ENCODE measurements at regions not wholly inside any gene's neighbourhood (a gene's known extent, or its start where the extent isn't known, plus 50 kb on each side); places are given as distances from the start of the nearest gene placed in this dataset.

- DNase-seq (ENCODE audit: low spot score), result no peak
These were observed 232.0 kb downstream of the KLF5 start for GRCh38 chr13:73290844-73291243.

- no peak for DNase-seq (ENCODE audit: low spot score)
These were observed 229.8 kb downstream of the KLF5 start for GRCh38 chr13:73288596-73288995.

GRCh38 chr13:73287831-73288230, 229.0 kb downstream of the KLF5 start:
- no peak for DNase-seq (ENCODE audit: low spot score)

GRCh38 chr13:73286942-73287620, 228.3 kb downstream of the KLF5 start:
- no peak for DNase-seq (ENCODE audit: low spot score)

GRCh38 chr13:73286177-73286576, 227.4 kb downstream of the KLF5 start:
- no peak for DNase-seq (ENCODE audit: low spot score)

GRCh38 chr13:73284081-73284874, 225.5 kb downstream of the KLF5 start:
- DNase-seq (ENCODE audit: low spot score), result no peak

GRCh38 chr13:73283636-73284035, 224.8 kb downstream of the KLF5 start:
- DNase-seq (ENCODE audit: low spot score), result no peak

GRCh38 chr13:73281746-73282145, 222.9 kb downstream of the KLF5 start:
- no peak for DNase-seq (ENCODE audit: low spot score)

- DNase-seq (ENCODE audit: low spot score), result no peak
These were observed 219.4 kb downstream of the KLF5 start for GRCh38 chr13:73278186-73278585.

GRCh38 chr13:73275163-73275562, 216.4 kb downstream of the KLF5 start:
- DNase-seq (ENCODE audit: low spot score), result no peak

- no peak for DNase-seq (ENCODE audit: low spot score)
These were observed 215.3 kb downstream of the KLF5 start for GRCh38 chr13:73274147-73274546.

- no peak for DNase-seq (ENCODE audit: low spot score)
These were observed 214.9 kb downstream of the KLF5 start for GRCh38 chr13:73273745-73274144.

- no peak for DNase-seq (ENCODE audit: low spot score)
These were observed 214.5 kb downstream of the KLF5 start for GRCh38 chr13:73273276-73273675.

- DNase-seq (ENCODE audit: low spot score), result no peak
These were observed 214.0 kb downstream of the KLF5 start for GRCh38 chr13:73272831-73273230.

- DNase-seq (ENCODE audit: low spot score), result no peak
These were observed 209.5 kb downstream of the KLF5 start for GRCh38 chr13:73268306-73268705.

- DNase-seq (ENCODE audit: low spot score), result no peak
These were observed 207.9 kb downstream of the KLF5 start for GRCh38 chr13:73266640-73267180.

GRCh38 chr13:73262862-73263627, 204.2 kb downstream of the KLF5 start:
- DNase-seq (ENCODE audit: low spot score), result no peak

- DNase-seq (ENCODE audit: low spot score), result no peak
These were observed 203.0 kb downstream of the KLF5 start for GRCh38 chr13:73261739-73262216.

GRCh38 chr13:73259061-73260017, 200.5 kb downstream of the KLF5 start:
- DNase-seq (ENCODE audit: low spot score), result peak; percentile 12

GRCh38 chr13:73258406-73258805, 199.6 kb downstream of the KLF5 start:
- DNase-seq (ENCODE audit: low spot score), result no peak

- DNase-seq (ENCODE audit: low spot score), result no peak
These were observed 196.0 kb downstream of the KLF5 start for GRCh38 chr13:73254827-73255226.
